AG10803 (cell line): ENCODE measurements at regions not wholly inside any gene's neighbourhood (a gene's known extent, or its start where the extent isn't known, plus 50 kb on each side); places are given as distances from the start of the nearest gene placed in this dataset.

Experiments
- DNase-seq: peaks from one replicate; pipeline ENCODE4 v3.0.0; 2010; ENCODE audit warnings: low read depth
- H3K4me3 ChIP-seq: 2 replicates; pipeline ENCODE4 v1.5.1; 2011; ENCODE audit warnings: mild to moderate bottlenecking, low read length, control low read depth
- TF ChIP-seq, protein P1 (sequence below): conservative IDR thresholded peaks from 2 replicates; pipeline ENCODE4 v1.5.1; 2011; ENCODE audit warnings: mild to moderate bottlenecking, low read length, control low read depth, inconsistent platforms

DNA sequence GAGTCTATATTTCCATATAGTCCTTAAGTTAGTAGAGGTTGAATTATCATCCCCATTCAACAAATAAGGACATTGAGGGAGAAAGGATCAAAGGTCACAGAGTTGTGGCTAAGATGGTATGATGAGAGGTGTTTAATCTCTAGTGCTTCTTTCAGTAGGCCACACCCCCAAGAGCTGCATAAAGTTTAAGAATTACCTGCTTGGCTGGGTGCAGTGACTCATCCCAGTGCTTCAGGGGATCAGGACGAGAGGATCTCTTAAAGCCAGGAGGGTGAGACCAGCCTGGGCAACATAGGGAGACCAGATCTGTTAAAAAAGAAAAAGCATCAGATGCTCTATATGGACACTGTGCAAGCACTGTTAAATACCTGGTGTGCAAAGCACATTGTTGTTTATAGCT lies 560.0 kb upstream of the KLHL1 start:
- no peak for DNase-seq
- no peak overlapping the region for H3K4me3 ChIP-seq
- TF ChIP-seq, protein P1, sequence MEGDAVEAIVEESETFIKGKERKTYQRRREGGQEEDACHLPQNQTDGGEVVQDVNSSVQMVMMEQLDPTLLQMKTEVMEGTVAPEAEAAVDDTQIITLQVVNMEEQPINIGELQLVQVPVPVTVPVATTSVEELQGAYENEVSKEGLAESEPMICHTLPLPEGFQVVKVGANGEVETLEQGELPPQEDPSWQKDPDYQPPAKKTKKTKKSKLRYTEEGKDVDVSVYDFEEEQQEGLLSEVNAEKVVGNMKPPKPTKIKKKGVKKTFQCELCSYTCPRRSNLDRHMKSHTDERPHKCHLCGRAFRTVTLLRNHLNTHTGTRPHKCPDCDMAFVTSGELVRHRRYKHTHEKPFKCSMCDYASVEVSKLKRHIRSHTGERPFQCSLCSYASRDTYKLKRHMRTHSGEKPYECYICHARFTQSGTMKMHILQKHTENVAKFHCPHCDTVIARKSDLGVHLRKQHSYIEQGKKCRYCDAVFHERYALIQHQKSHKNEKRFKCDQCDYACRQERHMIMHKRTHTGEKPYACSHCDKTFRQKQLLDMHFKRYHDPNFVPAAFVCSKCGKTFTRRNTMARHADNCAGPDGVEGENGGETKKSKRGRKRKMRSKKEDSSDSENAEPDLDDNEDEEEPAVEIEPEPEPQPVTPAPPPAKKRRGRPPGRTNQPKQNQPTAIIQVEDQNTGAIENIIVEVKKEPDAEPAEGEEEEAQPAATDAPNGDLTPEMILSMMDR, result no peak

DNA sequence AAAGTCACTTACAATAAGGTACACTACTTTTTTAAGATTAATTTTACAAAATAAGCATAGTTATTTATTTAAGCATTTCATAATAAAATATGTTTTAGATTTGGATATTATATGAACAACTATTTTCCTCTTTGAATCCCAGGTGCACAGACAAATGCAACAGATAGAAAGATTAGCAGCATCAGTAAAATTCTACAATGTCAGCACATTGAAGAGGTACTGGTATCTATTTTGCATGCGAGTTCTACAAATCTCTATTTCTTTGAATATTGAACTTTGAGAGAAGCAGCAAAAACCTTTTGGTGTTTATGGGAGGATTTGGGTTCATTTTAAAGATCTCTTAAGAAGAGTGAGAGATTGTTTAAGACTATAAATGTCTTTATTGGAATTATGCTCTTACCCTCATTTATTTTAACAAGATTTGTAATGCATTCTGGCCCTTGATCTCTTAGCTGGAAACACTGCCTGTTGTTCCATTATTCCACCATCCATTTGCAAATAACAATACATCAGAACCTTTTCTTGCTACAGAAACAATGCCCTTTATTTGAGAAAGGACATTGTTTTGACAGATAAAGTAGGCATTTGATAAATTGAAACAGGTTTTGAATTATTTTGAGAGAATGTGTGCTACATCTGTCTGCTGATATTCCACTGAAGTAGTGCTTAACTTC lies 558.8 kb upstream of the KLHL1 start:
- H3K4me3 ChIP-seq, result no peak overlapping the region
- TF ChIP-seq, protein P1, result no peak
- no peak for DNase-seq

DNA sequence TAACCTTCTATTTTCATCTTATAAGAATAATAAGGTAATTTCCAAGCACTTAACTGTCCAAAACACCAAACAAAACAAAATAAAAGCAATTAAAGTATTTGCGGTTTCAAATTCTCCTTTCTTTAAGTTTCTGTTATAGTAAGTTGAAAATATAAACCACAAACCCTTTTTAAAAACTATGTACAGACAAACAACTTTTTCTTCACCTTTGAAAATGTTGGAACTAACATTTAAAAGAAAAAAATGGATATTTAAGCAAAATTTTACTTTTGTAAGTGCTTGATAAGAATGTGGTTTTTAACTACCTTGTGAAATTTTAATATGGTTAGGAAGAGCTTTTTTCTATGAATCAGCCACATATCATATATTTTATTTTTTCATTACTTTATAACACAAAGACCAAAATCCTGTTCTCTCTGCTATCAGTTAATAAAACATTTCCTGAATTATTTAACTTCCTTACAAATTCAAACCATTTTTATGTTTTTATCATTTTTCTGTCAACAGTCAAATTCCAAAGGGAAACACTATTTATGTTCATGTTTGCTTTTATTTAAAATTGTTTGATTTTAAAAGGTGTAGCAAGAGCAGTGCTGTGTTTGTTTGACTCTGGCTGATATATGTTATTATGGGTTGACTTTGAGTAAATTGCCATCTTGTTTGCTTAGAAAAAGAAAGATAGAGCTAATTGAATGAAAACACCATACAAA lies 554.1 kb upstream of the KLHL1 start:
- no peak overlapping the region for H3K4me3 ChIP-seq
- no peak for DNase-seq
- TF ChIP-seq, protein P1, result no peak

DNA sequence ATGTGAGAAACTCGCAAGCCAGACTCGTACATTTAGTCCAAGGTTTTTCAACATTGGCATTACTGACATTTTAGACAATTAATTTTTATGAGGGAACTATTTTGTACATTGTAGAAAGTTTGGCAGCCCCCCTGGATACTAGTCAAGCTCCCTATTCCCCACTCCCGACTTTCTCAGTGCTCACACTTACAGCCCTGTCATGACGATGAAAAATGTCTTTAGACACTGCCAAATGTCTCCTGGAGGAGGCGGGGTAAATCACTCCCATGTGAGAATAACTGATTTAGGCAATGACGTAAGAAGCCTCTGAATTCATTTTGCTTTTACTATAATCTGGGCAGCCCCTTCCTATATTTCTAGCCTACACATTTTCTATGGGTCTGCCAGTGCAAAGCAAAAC lies 535.8 kb upstream of the KLHL1 start:
- H3K4me3 ChIP-seq, result no peak overlapping the region
- TF ChIP-seq, protein P1, result no peak
- DNase-seq, result no peak

DNA sequence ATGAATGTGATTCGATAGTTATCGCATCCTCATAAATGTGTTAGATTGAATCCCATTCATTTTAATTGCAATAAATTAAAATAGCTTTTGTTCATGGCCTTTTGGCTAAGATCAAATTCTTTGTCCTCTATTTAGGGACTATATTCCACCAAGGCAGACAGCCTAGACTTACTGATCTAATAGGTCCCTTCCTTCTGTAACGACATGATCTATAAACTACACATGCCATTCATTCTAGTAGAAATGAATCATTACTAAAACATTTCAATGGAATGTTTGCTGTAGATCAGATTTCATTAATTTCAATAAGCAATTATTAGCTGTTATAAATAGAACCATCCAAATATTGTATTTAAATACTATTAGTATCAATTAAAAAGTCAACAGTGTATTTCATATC lies 526.6 kb upstream of the KLHL1 start:
- H3K4me3 ChIP-seq, result no peak overlapping the region
- no peak for DNase-seq
- TF ChIP-seq, protein P1, result no peak

DNA sequence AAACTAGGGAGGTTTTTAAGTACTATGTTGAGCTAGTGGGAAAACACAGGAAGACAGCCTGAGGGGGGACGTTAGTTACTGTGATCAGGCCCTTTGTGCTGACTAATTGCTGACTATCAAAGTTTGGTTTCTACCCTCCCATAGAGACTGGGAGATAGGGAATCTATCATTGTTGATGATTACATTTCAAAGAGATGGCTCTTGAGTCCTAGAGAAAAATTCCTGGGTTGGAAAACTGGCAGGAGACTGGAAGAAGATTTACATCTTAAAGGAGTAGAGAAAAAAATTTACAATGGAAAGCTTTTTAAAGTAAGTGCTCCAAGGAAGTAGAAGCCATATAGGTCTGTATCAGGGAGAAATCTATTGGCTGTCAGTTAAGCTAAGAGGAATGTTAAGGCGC lies 522.0 kb upstream of the KLHL1 start:
- DNase-seq, result no peak
- H3K4me3 ChIP-seq, result no peak overlapping the region
- TF ChIP-seq, protein P1, result no peak

DNA sequence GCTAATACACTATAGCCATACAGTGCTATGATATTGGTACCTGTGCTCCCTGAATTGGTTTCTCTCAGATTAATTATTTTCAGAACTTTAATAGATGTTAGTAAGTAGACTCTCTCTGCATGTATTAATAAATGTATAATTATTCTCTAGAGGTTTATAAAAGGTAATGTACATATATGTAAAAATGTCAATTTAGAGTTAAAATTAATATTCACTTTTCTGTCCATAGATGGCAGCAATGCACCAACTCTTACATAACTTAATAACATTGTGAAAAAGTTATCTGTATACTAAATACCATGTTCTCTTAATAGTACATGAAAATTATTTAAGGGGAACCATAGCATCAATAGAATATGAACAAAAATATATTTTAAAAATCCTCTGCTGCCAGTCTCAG lies 515.0 kb upstream of the KLHL1 start:
- no peak overlapping the region for H3K4me3 ChIP-seq
- peak; percentile 0 for DNase-seq

More for the DNA sequence above, 515.0 kb upstream of the KLHL1 start:
- TF ChIP-seq, protein P1, result peak; percentile 26
